ENCODE measurements at regions not wholly inside any gene's neighbourhood (a gene's known extent, or its start where the extent isn't known, plus 50 kb on each side); places are given as distances from the start of the nearest gene placed in this dataset.

DNA sequence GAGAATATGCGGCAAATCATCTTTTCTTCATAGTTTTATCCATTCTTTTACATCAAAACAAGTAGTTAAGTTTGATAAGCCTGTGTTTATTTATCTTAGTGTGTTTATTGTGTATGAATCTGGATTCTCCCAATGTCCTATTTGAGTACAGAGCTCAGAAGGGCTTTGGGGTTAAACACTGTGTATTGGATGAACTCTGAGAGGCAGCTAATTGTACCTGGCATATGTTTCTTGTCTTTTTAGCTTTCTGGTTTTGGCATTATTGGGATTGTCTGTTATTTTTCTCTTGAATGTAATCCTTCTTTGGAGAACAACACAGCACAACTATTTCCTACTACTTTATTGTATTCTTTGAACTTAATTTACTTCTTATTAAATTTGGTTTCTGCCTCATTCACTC, 906.9 kb downstream of the ADGRL2 start:
- no peak for TF ChIP-seq USF2 (IDR thresholded peaks at IDR 0.05; ENCODE audit: low read depth, low read length)
- TF ChIP-seq FOS (IDR thresholded peaks at IDR 0.05; ENCODE audit: low read depth, low read length) = no peak
- TF ChIP-seq CEBPB (IDR thresholded peaks at IDR 0.05; ENCODE audit: low read depth, low read length) = no peak
- no peak for TF ChIP-seq RCOR1 (IDR thresholded peaks at IDR 0.05; ENCODE audit: insufficient replicate concordance, low read length)
- no peak for TF ChIP-seq RAD21 (IDR thresholded peaks at IDR 0.05; ENCODE audit: low read length)
- no peak for TF ChIP-seq NFE2L2 (IDR thresholded peaks at IDR 0.05; ENCODE audit: low read depth, low read length)
- no peak for TF ChIP-seq MXI1 (IDR thresholded peaks at IDR 0.05; ENCODE audit: borderline replicate concordance, low read depth, low read length)
- TF ChIP-seq ELK1 (IDR thresholded peaks at IDR 0.05; ENCODE audit: borderline replicate concordance, low read depth, low read length) = no peak
- no peak for TF ChIP-seq CTCF (conservative IDR thresholded peaks at IDR 0.05; ENCODE audit: low read depth, low read length)
- no peak for TF ChIP-seq CHD1 (IDR thresholded peaks at IDR 0.05; ENCODE audit: low read depth, low read length)
- no peak for TF ChIP-seq SMC3 (IDR thresholded peaks at IDR 0.05; ENCODE audit: low read depth, low read length)
- no peak for TF ChIP-seq BHLHE40 (IDR thresholded peaks at IDR 0.05; ENCODE audit: low read depth, low read length)
- no peak for TF ChIP-seq RFX5 (IDR thresholded peaks at IDR 0.05; ENCODE audit: low read depth, low read length)
- TF ChIP-seq MAFK (IDR thresholded peaks at IDR 0.05; ENCODE audit: low read depth, low read length) = no peak
- Histone ChIP-seq H2BK120ac (ENCODE audit: low read depth, low read length) (no peak overlapping the region), H4K8ac (ENCODE audit: low read depth in 2 of 2, low read length in 2 of 2) (no peak overlapping the region), H3K36me3 (ENCODE audit: control insufficient read depth, insufficient read depth, low read length) (no peaks in the 10 kb centered on the region), H4K5ac (ENCODE audit: low read depth, low read length) (no peak overlapping the region), H2AK9ac (replicated peaks; ENCODE audit: low read depth, low read length, poor library complexity) (no peak overlapping the region), H2BK20ac (ENCODE audit: low read depth, low read length) (no peak overlapping the region), H2AFZ (replicated peaks; ENCODE audit: low read length, poor library complexity) (no peak overlapping the region), H3K27me3 (ENCODE audit: control insufficient read depth, insufficient read depth, low read length) (no peaks in the 10 kb centered on the region), H3K4me2 (ENCODE audit: low read depth, low read length) (no peak overlapping the region), H3K9ac (ENCODE audit: low read depth, low read length) (no peak overlapping the region), H3K4me1 (ENCODE audit: control insufficient read depth, insufficient read depth, low read length) (no peaks in the 10 kb centered on the region), H3K4ac (ENCODE audit: low read depth, low read length) (no peak overlapping the region), H3K9me3 (ENCODE audit: control insufficient read depth, insufficient read depth, low read length) (no peaks in the 10 kb centered on the region), H3K4me3 (ENCODE audit: insufficient read depth, low read depth, low read length) (no peak overlapping the region), H2BK5ac (ENCODE audit: low read depth, low read length, poor library complexity, severe bottlenecking) (no peak overlapping the region), H4K91ac (ENCODE audit: insufficient read depth, low read depth, low read length) (no peak overlapping the region), H3K9me1 (ENCODE audit: insufficient read depth, low read length) (no peaks in the 10 kb centered on the region), H3K79me1 (ENCODE audit: low read depth in 1 of 2, low read length in 2 of 2) (no peaks in the 10 kb centered on the region), H2AK5ac (ENCODE audit: low read depth, low read length) (no peak overlapping the region), H2BK15ac (ENCODE audit: low read depth, low read length) (no peak overlapping the region), H3K14ac (replicated peaks; ENCODE audit: low read depth, low read length) (no peak overlapping the region), H3K56ac (ENCODE audit: extremely low read depth, insufficient read depth, low read length) (no peak overlapping the region), H3K23ac (ENCODE audit: low read depth, low read length) (no peak overlapping the region), H4K20me1 (ENCODE audit: insufficient read depth, low read length) (no peaks in the 10 kb centered on the region), H3K18ac (ENCODE audit: low read depth, low read length) (no peak overlapping the region), H3K27ac (ENCODE audit: insufficient read depth, low read length) (no peak overlapping the region)
- intact Hi-C loops (cut with micrococcal nuclease) (no loop called here), dilution Hi-C loops (cut with HindIII; ENCODE audit: low sequenced_read_pairs, unreplicated experiment) (no loop called here), in situ Hi-C loops (cut with MboI; ENCODE audit: low sequenced_read_pairs) (no loop called here)
- DNase-seq = no peak
- POLR2A ChIA-PET (ENCODE audit: unreplicated experiment) = no interaction called here
- WGBS, 2 experiments (ENCODE audit: extremely low coverage in 2 of 2, insufficient read length in 1 of 2) = no CpG with 5 or more reads among the region's 1 CpG
- no peak for ATAC-seq (ENCODE audit: low read depth)
- BruUV-seq (replicated peaks) = no TSS peak
- CTCF ChIA-PET = no interaction called here
